ENCODE measurements at regions not wholly inside any gene's neighbourhood (a gene's known extent, or its start where the extent isn't known, plus 50 kb on each side); places are given as distances from the start of the nearest gene placed in this dataset.
"Not testable (repeated sequence)": the region's sequence is repeated elsewhere in the genome, so short reads cannot be mapped to it uniquely, and the experiment has no call there.

- no peak for DNase-seq
Measured at GRCh38 chr14:106662936-106663550, 1136.7 kb downstream of the TMEM121 start.

- DNase-seq: peak; percentile 92
Measured at GRCh38 chr14:106663805-106664410, 1137.5 kb downstream of the TMEM121 start.

GRCh38 chr14:106665814-106666213 is 1139.4 kb downstream of the TMEM121 start:
- DNase-seq: peak; percentile 25

GRCh38 chr14:106666341-106666740 is 1140.0 kb downstream of the TMEM121 start:
- no peak for DNase-seq

- no peak for DNase-seq
Measured at GRCh38 chr14:106670011-106670410, 1143.6 kb downstream of the TMEM121 start.

GRCh38 chr14:106674093-106674492 is 1147.7 kb downstream of the TMEM121 start:
- not testable (repeated sequence) for DNase-seq

GRCh38 chr14:106674509-106675125 is 1148.2 kb downstream of the TMEM121 start:
- peak; percentile 61 for DNase-seq

GRCh38 chr14:106675716-106676115 is 1149.3 kb downstream of the TMEM121 start:
- DNase-seq: not testable (repeated sequence)

- DNase-seq: no peak
Measured at GRCh38 chr14:106679776-106680175, 1153.4 kb downstream of the TMEM121 start.

- no peak for DNase-seq
Measured at GRCh38 chr14:106681161-106681560, 1154.8 kb downstream of the TMEM121 start.

GRCh38 chr14:106681568-106681967 is 1155.2 kb downstream of the TMEM121 start:
- no peak for DNase-seq

- no peak for DNase-seq
Measured at GRCh38 chr14:106683631-106684030, 1157.2 kb downstream of the TMEM121 start.

GRCh38 chr14:106686533-106686932 is 1160.2 kb downstream of the TMEM121 start:
- DNase-seq: no peak

- no peak for DNase-seq
Measured at GRCh38 chr14:106690333-106690891, 1164.0 kb downstream of the TMEM121 start.

GRCh38 chr14:106691601-106692291 is 1165.4 kb downstream of the TMEM121 start:
- peak; percentile 93 for DNase-seq

- DNase-seq: peak; percentile 63
Measured at GRCh38 chr14:106694638-106695393, 1168.4 kb downstream of the TMEM121 start.

- not testable (repeated sequence) for DNase-seq
Measured at GRCh38 chr14:106698620-106699267, 1172.4 kb downstream of the TMEM121 start.

GRCh38 chr14:106703651-106704050 is 1177.3 kb downstream of the TMEM121 start:
- not testable (repeated sequence) for DNase-seq

GRCh38 chr14:106706488-106706887 is 1180.1 kb downstream of the TMEM121 start:
- DNase-seq: not testable (repeated sequence)

- not testable (repeated sequence) for DNase-seq
Measured at GRCh38 chr14:106710187-106710586, 1183.8 kb downstream of the TMEM121 start.

GRCh38 chr14:106712513-106712912 is 1186.1 kb downstream of the TMEM121 start:
- not testable (repeated sequence) for DNase-seq

Data from activated CD4-positive, alpha-beta T cell treated with anti-CD3 and anti-CD28 coated beads, Interleukin-2, Interleukin-6, amounts not matched to agents 100 ng/mL and 50 ng/mL, durations not matched to agents 16 hours and 8 hours (primary cell).